Neural progenitor cell (in vitro differentiated cells): ENCODE measurements at regions not wholly inside any gene's neighbourhood (a gene's known extent, or its start where the extent isn't known, plus 50 kb on each side); places are given as distances from the start of the nearest gene placed in this dataset.

Source experiments
- CTCF ChIP-seq: fragments of 200-600 bp; sonication (generic); IDR thresholded peaks from 2 replicates; pipeline ENCODE4 v1.5.1; 2017; ENCODE audit warnings: antibody characterized with exemption, mild to moderate bottlenecking
- EZH2phosphoT487 ChIP-seq: fragments of 200-600 bp; sonication (generic); IDR thresholded peaks from 2 replicates; pipeline ENCODE4 v1.6.1; 2017; ENCODE audit warnings: antibody characterized with exemption

GRCh38 chr3:96483781-96484180 is 330.6 kb upstream of the EPHA6 start:
- TF ChIP-seq CTCF (no peak), EZH2phosphoT487 (no peak)
